Right atrium auricular region (tissue), 2 donors: ENCODE measurements at regions not wholly inside any gene's neighbourhood (a gene's known extent, or its start where the extent isn't known, plus 50 kb on each side); places are given as distances from the start of the nearest gene placed in this dataset.

ENCODE experiments used
- DNase-seq: peaks from one replicate; pipeline ENCODE4 v3.0.0-alpha.2; 2019; ENCODE audit warnings: low spot score
- H3K27ac ChIP-seq, 2 donors: fragments of 200-600 bp; sonication (generic); 1 replicate in 1 of 2; 2 replicates in 1 of 2; pipeline ENCODE4 v1.5.1; 2016 to 2019
- H3K27me3 ChIP-seq, 2 donors: fragments of 200-600 bp; sonication (generic); one replicate each; pipeline versions ENCODE4 v1.5.1 to v1.6.0; 2017 to 2019
- H3K36me3 ChIP-seq: fragments of 200-600 bp; sonication (generic); one replicate; pipeline ENCODE4 v1.5.1; 2016
- H3K4me1 ChIP-seq, 2 donors: fragments of 200-600 bp; sonication (generic); one replicate each; pipeline versions ENCODE4 v1.5.1 to v1.6.0; 2017 to 2019
- H3K4me3 ChIP-seq, 2 donors: fragments of 200-600 bp; sonication (generic); 1 replicate in 1 of 2; 2 replicates in 1 of 2; pipeline ENCODE4 v1.5.1; 2017 to 2019; ENCODE audit warnings: mild to moderate bottlenecking in 1 of 2, moderate library complexity in 1 of 2
- H3K9me3 ChIP-seq, 2 donors: fragments of 200-600 bp; sonication (generic); one replicate each; pipeline ENCODE4 v1.5.1; 2019
- TF ChIP-seq, protein P1 (sequence below), 2 donors: fragments of 200-600 bp; sonication (generic); IDR thresholded peaks; one replicate each; pipeline ENCODE4 v1.5.1; 2019; ENCODE audit warnings: antibody characterized with exemption in 2 of 2

DNA sequence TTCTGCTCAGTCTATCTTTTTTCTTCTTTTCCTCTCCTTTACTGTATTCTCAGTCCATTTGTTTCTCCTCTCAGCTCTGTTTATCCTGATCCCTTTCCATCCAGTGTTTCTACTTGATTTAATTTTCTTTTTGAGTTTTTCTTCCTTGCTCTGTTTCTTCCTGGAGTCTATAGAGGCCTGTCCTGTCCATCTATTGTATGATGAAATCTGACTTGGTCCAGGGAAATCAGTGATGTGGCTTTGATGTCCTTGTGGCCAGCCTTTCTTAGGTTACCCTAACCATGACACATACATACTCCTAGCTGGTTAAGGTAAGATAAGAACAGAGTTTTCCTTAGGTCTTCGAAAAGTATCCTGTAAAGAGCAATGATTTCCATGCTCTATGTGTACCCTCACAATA, 89.3 kb upstream of the LNX1 start:
- Histone ChIP-seq H3K27ac (no peak overlapping the region), H3K4me3 (no peak overlapping the region), H3K9me3 (no peaks in the 10 kb centered on the region), H3K36me3 (no peaks in the 10 kb centered on the region), H3K27me3 (no peaks in the 10 kb centered on the region), H3K4me1 (peaks cover 0 to 9% of the 10 kb centered on the region in 2 donors)
- TF ChIP-seq, protein P1, sequence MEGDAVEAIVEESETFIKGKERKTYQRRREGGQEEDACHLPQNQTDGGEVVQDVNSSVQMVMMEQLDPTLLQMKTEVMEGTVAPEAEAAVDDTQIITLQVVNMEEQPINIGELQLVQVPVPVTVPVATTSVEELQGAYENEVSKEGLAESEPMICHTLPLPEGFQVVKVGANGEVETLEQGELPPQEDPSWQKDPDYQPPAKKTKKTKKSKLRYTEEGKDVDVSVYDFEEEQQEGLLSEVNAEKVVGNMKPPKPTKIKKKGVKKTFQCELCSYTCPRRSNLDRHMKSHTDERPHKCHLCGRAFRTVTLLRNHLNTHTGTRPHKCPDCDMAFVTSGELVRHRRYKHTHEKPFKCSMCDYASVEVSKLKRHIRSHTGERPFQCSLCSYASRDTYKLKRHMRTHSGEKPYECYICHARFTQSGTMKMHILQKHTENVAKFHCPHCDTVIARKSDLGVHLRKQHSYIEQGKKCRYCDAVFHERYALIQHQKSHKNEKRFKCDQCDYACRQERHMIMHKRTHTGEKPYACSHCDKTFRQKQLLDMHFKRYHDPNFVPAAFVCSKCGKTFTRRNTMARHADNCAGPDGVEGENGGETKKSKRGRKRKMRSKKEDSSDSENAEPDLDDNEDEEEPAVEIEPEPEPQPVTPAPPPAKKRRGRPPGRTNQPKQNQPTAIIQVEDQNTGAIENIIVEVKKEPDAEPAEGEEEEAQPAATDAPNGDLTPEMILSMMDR (IDR thresholded peaks at IDR 0.05) = no peak
- no peak for DNase-seq

DNA sequence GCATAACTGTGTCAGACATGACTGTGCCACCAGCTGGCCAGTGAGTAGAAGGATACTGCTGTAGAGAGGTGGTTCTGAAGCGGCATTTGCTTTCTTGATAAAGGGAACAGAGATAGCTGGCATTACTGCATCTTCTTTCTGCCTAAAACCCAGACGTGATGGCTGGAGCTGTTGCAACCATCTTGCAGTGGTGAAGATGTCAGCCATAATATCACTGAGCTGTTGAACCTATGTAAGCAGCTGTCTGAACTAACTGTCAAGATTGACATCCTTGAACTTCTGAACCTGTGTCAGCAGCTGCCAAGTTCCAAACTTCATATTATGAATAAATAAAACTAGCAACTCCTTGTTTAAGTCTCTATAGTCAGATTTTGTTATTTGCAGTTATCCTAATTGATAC, 88.9 kb upstream of the LNX1 start:
- TF ChIP-seq, protein P1 (IDR thresholded peaks at IDR 0.05) = no peak
- DNase-seq = no peak

DNA sequence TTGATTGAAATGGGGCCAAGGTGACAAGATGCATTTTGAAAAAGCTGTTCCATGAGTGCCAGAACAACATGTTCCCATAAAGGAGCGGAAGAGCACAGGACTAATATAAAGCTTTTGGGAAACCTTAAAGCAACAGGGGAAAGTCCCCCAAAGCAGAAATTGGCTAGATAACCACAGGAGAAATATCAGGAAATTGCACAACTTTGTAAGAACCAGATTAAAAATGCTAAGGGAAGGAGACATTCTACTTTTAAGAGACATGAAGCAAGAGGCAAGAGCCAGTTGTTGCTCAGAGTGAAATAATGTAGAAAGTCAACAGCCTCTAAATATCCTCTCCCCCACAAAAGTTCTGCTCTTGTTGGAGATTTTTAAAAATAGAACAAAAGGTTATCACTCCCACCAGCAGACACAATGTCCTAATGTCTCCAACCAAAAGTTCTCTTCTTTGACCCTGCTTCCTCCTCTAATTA, 85.2 kb upstream of the LNX1 start:
- Histone ChIP-seq H3K4me1 (peaks cover 0 to 9% of the 10 kb centered on the region in 2 donors), H3K27ac (no peak overlapping the region), H3K4me3 (no peak overlapping the region), H3K27me3 (no peaks in the 10 kb centered on the region), H3K36me3 (no peaks in the 10 kb centered on the region), H3K9me3 (no peaks in the 10 kb centered on the region)
- no peak for DNase-seq
- TF ChIP-seq, protein P1 (IDR thresholded peaks at IDR 0.05) = no peak

More for the DNA sequence above, 88.9 kb upstream of the LNX1 start:
- Histone ChIP-seq H3K27me3 (no peaks in the 10 kb centered on the region), H3K4me1 (peaks cover 0 to 9% of the 10 kb centered on the region in 2 donors), H3K4me3 (no peak overlapping the region), H3K36me3 (no peaks in the 10 kb centered on the region), H3K27ac (no peak overlapping the region), H3K9me3 (no peaks in the 10 kb centered on the region)

GRCh38 chr4:53674903-53675302, 83.6 kb upstream of the LNX1 start:
- H3K4me1 ChIP-seq = peaks cover 0 to 9% of the 10 kb centered on the region in 2 donors
- no peaks in the 10 kb centered on the region for H3K27me3 ChIP-seq
- H3K27ac ChIP-seq = no peak overlapping the region
- no peak for DNase-seq
- no peaks in the 10 kb centered on the region for H3K36me3 ChIP-seq
- TF ChIP-seq, protein P1 (IDR thresholded peaks at IDR 0.05) = no peak
- H3K4me3 ChIP-seq = no peak overlapping the region
- no peaks in the 10 kb centered on the region for H3K9me3 ChIP-seq

DNA sequence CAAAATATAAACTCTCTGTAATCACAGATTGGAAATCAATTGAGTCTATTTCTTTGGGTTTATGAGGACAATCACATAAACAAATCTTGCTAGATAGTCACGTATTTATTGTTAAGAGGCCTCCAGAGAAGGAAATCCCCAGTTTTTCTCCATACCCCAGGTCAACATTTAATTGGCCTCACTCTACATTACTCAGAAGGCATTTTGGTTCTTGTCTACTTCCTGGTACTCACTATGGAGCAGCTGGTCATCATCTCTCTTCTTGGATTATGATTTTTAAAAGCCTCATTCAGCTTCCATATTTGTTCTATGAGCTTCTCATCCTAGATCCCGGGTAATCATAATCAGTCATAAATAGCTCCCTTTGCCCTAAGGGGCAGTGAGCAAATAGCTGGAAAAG, 81.6 kb upstream of the LNX1 start:
- no peaks in the 10 kb centered on the region for H3K9me3 ChIP-seq
- no peaks in the 10 kb centered on the region for H3K36me3 ChIP-seq
- no peak for DNase-seq
- H3K27ac ChIP-seq = no peak overlapping the region
- peaks cover 0 to 9% of the 10 kb centered on the region in 2 donors for H3K4me1 ChIP-seq
- no peak overlapping the region for H3K4me3 ChIP-seq
- no peaks in the 10 kb centered on the region for H3K27me3 ChIP-seq
- TF ChIP-seq, protein P1 (IDR thresholded peaks at IDR 0.05) = no peak

DNA sequence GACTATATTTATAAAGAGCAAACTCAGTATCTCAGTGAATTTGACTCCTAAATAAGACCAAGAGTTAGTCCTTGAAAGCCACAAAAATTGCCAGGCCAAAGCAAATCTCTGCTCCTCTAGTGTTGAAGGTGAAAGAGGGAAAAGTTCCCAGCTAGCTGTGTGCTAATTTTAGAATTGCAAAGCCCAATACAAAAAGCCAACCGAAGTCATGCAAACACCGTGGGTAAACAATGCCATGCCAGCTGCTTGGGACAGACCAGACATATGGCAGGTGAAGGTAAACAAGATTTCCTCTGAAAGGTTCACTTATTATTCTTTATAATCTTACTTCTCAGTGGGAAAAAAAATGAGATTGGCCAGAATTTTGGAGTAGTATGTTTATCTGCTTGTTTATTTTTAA, 80.5 kb upstream of the LNX1 start:
- Histone ChIP-seq H3K27ac (no peak overlapping the region), H3K9me3 (no peaks in the 10 kb centered on the region), H3K4me1 (peaks cover 0 to 6% of the 10 kb centered on the region in 2 donors), H3K4me3 (no peak overlapping the region), H3K27me3 (no peaks in the 10 kb centered on the region), H3K36me3 (no peaks in the 10 kb centered on the region)
- DNase-seq = no peak
- TF ChIP-seq, protein P1 (IDR thresholded peaks at IDR 0.05) = no peak
